ENCODE measurements at regions not wholly inside any gene's neighbourhood (a gene's known extent, or its start where the extent isn't known, plus 50 kb on each side); places are given as distances from the start of the nearest gene placed in this dataset.

DNA sequence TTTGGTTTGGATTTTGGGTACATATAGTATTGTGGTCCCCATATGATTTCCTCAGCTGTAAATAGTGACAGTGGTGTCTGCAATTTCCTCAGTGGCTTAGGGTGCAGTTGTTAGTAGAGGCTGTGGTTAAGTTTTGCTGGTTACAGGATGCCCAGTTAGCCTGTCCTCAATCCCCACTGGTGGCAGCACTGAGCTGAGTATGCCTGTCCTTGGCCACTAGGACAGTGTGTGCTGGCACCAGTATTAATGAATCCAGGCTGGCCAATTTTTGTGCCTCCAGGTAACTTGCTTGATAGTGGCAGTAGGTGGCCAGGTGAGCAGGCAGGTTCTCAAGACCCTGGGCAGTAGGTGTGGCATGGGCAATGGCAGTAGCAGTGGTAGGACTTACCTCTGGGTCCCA is 973.1 kb downstream of the TMEM182 start:
- H3K4me3 ChIP-seq (replicated peaks in 1 of 3; ENCODE audit: insufficient read depth in 1 of 3, low read depth in 2 of 3, low read length in 3 of 3) = no peak overlapping the region
- ChIA-PET POLR2A (no interaction called here), CTCF (ENCODE audit: low intra/inter-chr PET ratio, low total read pairs) (no interaction called here)
- ATAC-seq (no peak), FAIRE-seq (no peak), DNase-seq (ENCODE audit: low spot score) (no peak)
- TF ChIP-seq ZNF44 (CRISPR knock-in tag; IDR thresholded peaks at IDR 0.05) = no peak
- no peak for TF ChIP-seq ZC3H4 (CRISPR knock-in tag; IDR thresholded peaks at IDR 0.05; ENCODE audit: borderline replicate concordance)
- no peak for TF ChIP-seq ZNF124 (CRISPR knock-in tag; IDR thresholded peaks at IDR 0.05)
- TF ChIP-seq PBX2 (CRISPR knock-in tag; IDR thresholded peaks at IDR 0.05) = no peak
- no peak for TF ChIP-seq SKI (IDR thresholded peaks at IDR 0.05; ENCODE audit: partially characterized antibody)
- TF ChIP-seq ZNF569 (CRISPR knock-in tag; IDR thresholded peaks at IDR 0.05; ENCODE audit: borderline replicate concordance) = no peak
- no peak for TF ChIP-seq ZNF761 (CRISPR knock-in tag; conservative IDR thresholded peaks at IDR 0.05)
- TF ChIP-seq CBX2 (IDR thresholded peaks at IDR 0.05; ENCODE audit: low read depth, low read length) = no peak
- TF ChIP-seq CBX2 (CRISPR knock-in tag; IDR thresholded peaks at IDR 0.05; ENCODE audit: low read depth) = no peak
- TF ChIP-seq GTF2F1 (IDR thresholded peaks at IDR 0.05; ENCODE audit: low read length) = no peak
- TF ChIP-seq ZBTB1 (CRISPR knock-in tag; IDR thresholded peaks at IDR 0.05; ENCODE audit: borderline replicate concordance) = no peak
- no peak for TF ChIP-seq CREB1 (IDR thresholded peaks at IDR 0.05)
- no peak for TF ChIP-seq CREB1 (CRISPR knock-in tag; IDR thresholded peaks at IDR 0.05)
- H3K9ac ChIP-seq (ENCODE audit: insufficient read depth, low read depth, low read length) = no peak overlapping the region
- H3K9me3 ChIP-seq (ENCODE audit: low read length) = peaks cover 81% of the 10 kb centered on the region
- no peaks in the 10 kb centered on the region for H3K79me2 ChIP-seq (ENCODE audit: insufficient read depth, low read length)
- no peaks in the 10 kb centered on the region for H3K27me3 ChIP-seq (ENCODE audit: control insufficient read depth in 1 of 2, insufficient read depth in 2 of 2, low read length in 2 of 2)
- H2AFZ ChIP-seq (ENCODE audit: low read length) = no peak overlapping the region
- intact Hi-C loops (cut with micrococcal nuclease; ENCODE audit: unreplicated experiment) = no loop called here
- BruUV-seq (replicated peaks) = no TSS peak
- H3K36me3 ChIP-seq (replicated peaks in 1 of 2; ENCODE audit: control insufficient read depth in 1 of 2, insufficient read depth in 2 of 2, low read length in 2 of 2) = no peaks in the 10 kb centered on the region
- no peaks in the 10 kb centered on the region for H3K4me1 ChIP-seq (ENCODE audit: insufficient read depth, low read length)
- H3K27ac ChIP-seq (ENCODE audit: extremely low read length, insufficient read depth, low read length) = no peak overlapping the region
- no peaks in the 10 kb centered on the region for H4K20me1 ChIP-seq (ENCODE audit: insufficient read depth, low read length)
- in situ Hi-C loops (cut with HindIII; ENCODE audit: extremely low pct_ligation_motif_present, low pct_unique_long_range_greater_than_20kb) = no loop called here
- H3K4me2 ChIP-seq (ENCODE audit: low read depth, low read length) = no peak overlapping the region

Measured in HepG2 (cell line).